Keratinocyte (primary cell): ENCODE measurements at regions not wholly inside any gene's neighbourhood (a gene's known extent, or its start where the extent isn't known, plus 50 kb on each side); places are given as distances from the start of the nearest gene placed in this dataset.

ENCODE experiments used
- DNase-seq: peaks from one replicate; pipeline ENCODE4 v3.0.0-alpha.2; 2011; ENCODE audit warnings: low read depth, missing footprints, low spot score
- FAIRE-seq: peaks from 2 replicates; lab custom pipeline; 2011; peaks lifted over from hg19 to GRCh38; lab: Jason Lieb, UNC
- H2AFZ ChIP-seq: 2 replicates; pipeline ENCODE4 v1.6.0; 2012; ENCODE audit warnings: low read length, control low read depth, inconsistent platforms; ENCODE audit not compliant: control insufficient read depth
- H3K27ac ChIP-seq: 2 replicates; pipeline ENCODE4 v1.5.1; 2011; ENCODE audit warnings: low read length; ENCODE audit not compliant: control insufficient read depth, insufficient read depth
- H3K27me3 ChIP-seq: 3 replicates; pipeline ENCODE4 v1.6.0; 2011; ENCODE audit warnings: low read length; ENCODE audit not compliant: control insufficient read depth, insufficient read depth; ENCODE audit errors: extremely low read depth
- H3K36me3 ChIP-seq, 2 experiments: 2 replicates in 1 of 2; 3 replicates in 1 of 2; pipeline ENCODE4 v1.5.1; 2011; ENCODE audit warnings: low read length in 2 of 2, mild to moderate bottlenecking in 1 of 2; ENCODE audit not compliant: control insufficient read depth in 2 of 2, insufficient read depth in 2 of 2; ENCODE audit errors: extremely low read depth in 1 of 2
- H3K4me1 ChIP-seq: 3 replicates; pipeline ENCODE4 v1.5.1; 2011; ENCODE audit warnings: low read length; ENCODE audit not compliant: control insufficient read depth, insufficient read depth; ENCODE audit errors: extremely low read depth
- H3K4me2 ChIP-seq: 3 replicates; pipeline ENCODE4 v1.6.0; 2011; ENCODE audit warnings: low read depth, low read length; ENCODE audit not compliant: control insufficient read depth, insufficient read depth; ENCODE audit errors: extremely low read depth
- H3K4me3 ChIP-seq, 3 experiments: fragments of 200-600 bp in 1 of 3; sonication (generic) in 1 of 3; 2 replicates in 2 of 3; 3 replicates in 1 of 3; pipeline ENCODE4 v1.5.1; 2011 to 2016; ENCODE audit warnings: low read length in 3 of 3, mild to moderate bottlenecking in 3 of 3, control low read depth in 2 of 3, inconsistent platforms in 1 of 3, low read depth in 1 of 3, mixed read lengths in 1 of 3, mixed run types in 1 of 3, moderate library complexity in 1 of 3; ENCODE audit not compliant: control insufficient read depth in 2 of 3, insufficient read depth in 2 of 3; ENCODE audit errors: extremely low read depth in 1 of 3
- H3K79me2 ChIP-seq: 2 replicates; pipeline ENCODE4 v1.6.0; 2012; ENCODE audit warnings: low read length; ENCODE audit not compliant: control insufficient read depth, insufficient read depth
- H3K9ac ChIP-seq: 3 replicates; pipeline ENCODE4 v1.6.0; 2011; ENCODE audit warnings: low read length; ENCODE audit not compliant: control insufficient read depth, insufficient read depth; ENCODE audit errors: extremely low read depth
- H3K9me1 ChIP-seq: 3 replicates; pipeline ENCODE4 v1.6.0; 2011; ENCODE audit warnings: low read length; ENCODE audit not compliant: control insufficient read depth, insufficient read depth; ENCODE audit errors: extremely low read depth
- H3K9me3 ChIP-seq: 2 replicates; pipeline ENCODE4 v1.5.1; 2012; ENCODE audit warnings: low read depth, low read length; ENCODE audit not compliant: control insufficient read depth
- H4K20me1 ChIP-seq: 3 replicates; pipeline ENCODE4 v1.6.0; 2011; ENCODE audit warnings: low read length; ENCODE audit not compliant: control insufficient read depth, insufficient read depth; ENCODE audit errors: extremely low read depth
- CTCF ChIP-seq, 3 experiments: IDR thresholded peaks in 1 of 3; conservative IDR thresholded peaks in 1 of 3; optimal IDR thresholded peaks in 1 of 3; 2 replicates in 2 of 3; 3 replicates in 1 of 3; pipeline versions ENCODE3 to v1.5.1; 2011; ENCODE audit warnings: low read length in 3 of 3, mild to moderate bottlenecking in 3 of 3, moderate library complexity in 2 of 3, control low read depth in 1 of 3, inconsistent platforms in 1 of 3; ENCODE audit not compliant: insufficient read depth in 2 of 3; ENCODE audit errors: extremely low read depth in 1 of 3
- EZH2 ChIP-seq: IDR thresholded peaks from one replicate; pipeline ENCODE4 v1.6.1; 2012; ENCODE audit warnings: inconsistent platforms, mild to moderate bottlenecking, low read length, moderate library complexity
- dilution Hi-C: fragments of 300-500 bp; cut with MboI; formaldehyde crosslinking; loops from one replicate; pipeline ENCODE4 v1.7.0; 2020; ENCODE audit warnings: low sequenced_read_pairs; ENCODE audit not compliant: extremely low pct_ligation_motif_present

- H3K4me2 ChIP-seq = no peak overlapping the region
- no peak for TF ChIP-seq CTCF (optimal IDR thresholded peaks at IDR 0.05 in 1 of 3, IDR thresholded peaks at IDR 0.05 in 1 of 3, conservative IDR thresholded peaks at IDR 0.05 in 1 of 3; ENCODE audit: extremely low read depth in 1 of 3, insufficient read depth in 2 of 3, low read length in 3 of 3)
- TF ChIP-seq EZH2 = no peak
- H3K9me3 ChIP-seq = no peaks in the 10 kb centered on the region
- H3K79me2 ChIP-seq = no peaks in the 10 kb centered on the region
- dilution Hi-C loops = no loop called here
- no peak for FAIRE-seq
- DNase-seq = no peak
- no peaks in the 10 kb centered on the region for H3K36me3 ChIP-seq
- no peaks in the 10 kb centered on the region for H3K9me1 ChIP-seq
- no peak overlapping the region for H2AFZ ChIP-seq
- no peak overlapping the region for H3K4me3 ChIP-seq
- no peaks in the 10 kb centered on the region for H3K4me1 ChIP-seq
- no peak overlapping the region for H3K9ac ChIP-seq
- no peaks in the 10 kb centered on the region for H3K27me3 ChIP-seq
- H4K20me1 ChIP-seq = no peaks in the 10 kb centered on the region
- H3K27ac ChIP-seq = no peak overlapping the region
These were observed 259.0 kb downstream of the MEX3B start for GRCh38 chr15:81786776-81787175.

GRCh38 chr15:81785679-81786078 lies 260.1 kb downstream of the MEX3B start:
- no peaks in the 10 kb centered on the region for H3K79me2 ChIP-seq
- H3K36me3 ChIP-seq = no peaks in the 10 kb centered on the region
- no peaks in the 10 kb centered on the region for H4K20me1 ChIP-seq
- no peak overlapping the region for H3K4me3 ChIP-seq
- H3K9ac ChIP-seq = no peak overlapping the region
- FAIRE-seq (no peak), DNase-seq (no peak)
- H3K9me3 ChIP-seq = no peaks in the 10 kb centered on the region
- no peaks in the 10 kb centered on the region for H3K27me3 ChIP-seq
- H3K9me1 ChIP-seq = no peaks in the 10 kb centered on the region
- H2AFZ ChIP-seq = no peak overlapping the region
- no peaks in the 10 kb centered on the region for H3K4me1 ChIP-seq
- H3K27ac ChIP-seq = no peak overlapping the region
- H3K4me2 ChIP-seq = no peak overlapping the region
- dilution Hi-C loops = no loop called here
- TF ChIP-seq EZH2 (no peak), CTCF (optimal IDR thresholded peaks at IDR 0.05 in 1 of 3, IDR thresholded peaks at IDR 0.05 in 1 of 3, conservative IDR thresholded peaks at IDR 0.05 in 1 of 3; ENCODE audit: extremely low read depth in 1 of 3, insufficient read depth in 2 of 3, low read length in 3 of 3) (no peak)
